Esophagus squamous epithelium (tissue), 4 donors: ENCODE measurements at regions not wholly inside any gene's neighbourhood (a gene's known extent, or its start where the extent isn't known, plus 50 kb on each side); places are given as distances from the start of the nearest gene placed in this dataset.

Experiments
- CTCF ChIP-seq, 6 experiments: fragments of 450-650 bp in 4 of 6; fragments of 200-600 bp in 2 of 6; sonication (generic) in 2 of 6; IDR thresholded peaks; one replicate each; pipeline ENCODE4 v1.5.1; 2016 to 2019; ENCODE audit warnings: antibody characterized with exemption in 6 of 6, mild to moderate bottlenecking in 4 of 6, moderate library complexity in 4 of 6
- POLR2A ChIP-seq, 4 donors: fragments of 450-650 bp; IDR thresholded peaks; one replicate each; pipeline ENCODE4 v1.6.1; 2017; ENCODE audit warnings: antibody characterized with exemption in 4 of 4, mild to moderate bottlenecking in 4 of 4, moderate library complexity in 3 of 4

GRCh38 chr5:61706751-61707150, 374.7 kb downstream of the ZSWIM6 start:
- no peak for TF ChIP-seq CTCF (IDR thresholded peaks at IDR 0.05)
- no peak for TF ChIP-seq POLR2A (IDR thresholded peaks at IDR 0.05)
